ENCODE measurements at regions not wholly inside any gene's neighbourhood (a gene's known extent, or its start where the extent isn't known, plus 50 kb on each side); places are given as distances from the start of the nearest gene placed in this dataset.

- TF ChIP-seq CTCF (IDR thresholded peaks at IDR 0.05): no peak
- no peak for TF ChIP-seq EP300 (IDR thresholded peaks at IDR 0.05)
These were observed 235.9 kb downstream of the PCDH20 start for GRCh38 chr13:61179741-61180140.

Data from tibial nerve (tissue), 4 donors.